ENCODE measurements at regions not wholly inside any gene's neighbourhood (a gene's known extent, or its start where the extent isn't known, plus 50 kb on each side); places are given as distances from the start of the nearest gene placed in this dataset.

- no peak for TF ChIP-seq POLR2A (IDR thresholded peaks at IDR 0.05; ENCODE audit: low read length)
- no peak for TF ChIP-seq GATA1 (IDR thresholded peaks at IDR 0.05; ENCODE audit: low read depth, low read length)
Measured at GRCh38 chr4:153074936-153075630, 129.2 kb upstream of the TRIM2 start.
